ENCODE measurements at regions not wholly inside any gene's neighbourhood (a gene's known extent, or its start where the extent isn't known, plus 50 kb on each side); places are given as distances from the start of the nearest gene placed in this dataset.
"Not testable (repeated sequence)": the region's sequence is repeated elsewhere in the genome, so short reads cannot be mapped to it uniquely, and the experiment has no call there.

GRCh38 chr2:160753331-160753654, 259.7 kb upstream of the RBMS1 start:
- Histone ChIP-seq H3K27ac (no peak overlapping the region), H3K4me3 (ENCODE audit: low read depth, low read length) (no peak overlapping the region), H3K27me3 (ENCODE audit: insufficient read depth, low read depth, severe bottlenecking) (no peaks in the 10 kb centered on the region), H3K36me3 (no peaks in the 10 kb centered on the region), H3K9me3 (ENCODE audit: severe bottlenecking) (no peaks in the 10 kb centered on the region)
- DNase-seq: no peak
- TF ChIP-seq, protein P1, sequence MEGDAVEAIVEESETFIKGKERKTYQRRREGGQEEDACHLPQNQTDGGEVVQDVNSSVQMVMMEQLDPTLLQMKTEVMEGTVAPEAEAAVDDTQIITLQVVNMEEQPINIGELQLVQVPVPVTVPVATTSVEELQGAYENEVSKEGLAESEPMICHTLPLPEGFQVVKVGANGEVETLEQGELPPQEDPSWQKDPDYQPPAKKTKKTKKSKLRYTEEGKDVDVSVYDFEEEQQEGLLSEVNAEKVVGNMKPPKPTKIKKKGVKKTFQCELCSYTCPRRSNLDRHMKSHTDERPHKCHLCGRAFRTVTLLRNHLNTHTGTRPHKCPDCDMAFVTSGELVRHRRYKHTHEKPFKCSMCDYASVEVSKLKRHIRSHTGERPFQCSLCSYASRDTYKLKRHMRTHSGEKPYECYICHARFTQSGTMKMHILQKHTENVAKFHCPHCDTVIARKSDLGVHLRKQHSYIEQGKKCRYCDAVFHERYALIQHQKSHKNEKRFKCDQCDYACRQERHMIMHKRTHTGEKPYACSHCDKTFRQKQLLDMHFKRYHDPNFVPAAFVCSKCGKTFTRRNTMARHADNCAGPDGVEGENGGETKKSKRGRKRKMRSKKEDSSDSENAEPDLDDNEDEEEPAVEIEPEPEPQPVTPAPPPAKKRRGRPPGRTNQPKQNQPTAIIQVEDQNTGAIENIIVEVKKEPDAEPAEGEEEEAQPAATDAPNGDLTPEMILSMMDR (IDR thresholded peaks at IDR 0.05; ENCODE audit: low read depth, low read length): no peak

- TF ChIP-seq, protein P1 (IDR thresholded peaks at IDR 0.05; ENCODE audit: low read depth, low read length): no peak
- Histone ChIP-seq H3K4me3 (ENCODE audit: low read depth, low read length) (no peak overlapping the region), H3K27me3 (ENCODE audit: insufficient read depth, low read depth, severe bottlenecking) (no peaks in the 10 kb centered on the region), H3K36me3 (no peaks in the 10 kb centered on the region), H3K9me3 (ENCODE audit: severe bottlenecking) (no peaks in the 10 kb centered on the region), H3K27ac (no peak overlapping the region)
- DNase-seq: no peak
Observed at GRCh38 chr2:160753960-160754359, 260.4 kb upstream of the RBMS1 start.

DNA sequence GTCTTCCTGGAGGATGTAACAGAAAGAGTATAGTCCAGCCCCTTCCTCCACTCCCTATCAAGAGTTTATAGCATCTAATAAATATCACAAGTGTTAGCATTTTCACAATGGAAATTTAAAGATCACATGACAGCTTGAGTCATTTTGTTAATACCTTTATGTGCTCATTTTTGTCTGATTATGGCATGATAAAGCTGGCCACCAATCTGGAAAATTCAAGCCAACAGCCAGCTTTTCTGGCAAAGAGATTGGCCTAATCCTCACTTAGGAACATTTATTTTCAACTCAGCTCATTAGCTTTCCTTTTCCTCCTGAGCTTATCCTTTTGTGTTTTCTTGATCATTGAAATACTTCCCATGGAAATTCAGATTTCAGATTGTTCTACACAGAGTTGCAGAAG, 262.9 kb upstream of the RBMS1 start:
- Histone ChIP-seq H3K4me3 (ENCODE audit: low read depth, low read length) (no peak overlapping the region), H3K27me3 (ENCODE audit: insufficient read depth, low read depth, severe bottlenecking) (no peaks in the 10 kb centered on the region), H3K9me3 (ENCODE audit: severe bottlenecking) (no peaks in the 10 kb centered on the region), H3K27ac (no peak overlapping the region), H3K36me3 (no peaks in the 10 kb centered on the region)
- no peak for DNase-seq
- TF ChIP-seq, protein P1 (IDR thresholded peaks at IDR 0.05; ENCODE audit: low read depth, low read length): no peak

GRCh38 chr2:160762493-160763128, 269.0 kb upstream of the RBMS1 start:
- not testable (repeated sequence) for H3K9me3 ChIP-seq (ENCODE audit: severe bottlenecking); DNase-seq; H3K4me3 ChIP-seq (ENCODE audit: low read depth, low read length); H3K27me3 ChIP-seq (ENCODE audit: insufficient read depth, low read depth, severe bottlenecking); H3K27ac ChIP-seq; H3K36me3 ChIP-seq

GRCh38 chr2:160783474-160783873, 289.9 kb upstream of the RBMS1 start:
- TF ChIP-seq, protein P1 (IDR thresholded peaks at IDR 0.05; ENCODE audit: low read depth, low read length): no peak
- H3K9me3 ChIP-seq (ENCODE audit: severe bottlenecking): no peaks in the 10 kb centered on the region
- H3K4me3 ChIP-seq (ENCODE audit: low read depth, low read length): no peak overlapping the region
- H3K36me3 ChIP-seq: no peaks in the 10 kb centered on the region
- H3K27ac ChIP-seq: no peak overlapping the region
- H3K27me3 ChIP-seq (ENCODE audit: insufficient read depth, low read depth, severe bottlenecking): no peaks in the 10 kb centered on the region
- DNase-seq: no peak

DNA sequence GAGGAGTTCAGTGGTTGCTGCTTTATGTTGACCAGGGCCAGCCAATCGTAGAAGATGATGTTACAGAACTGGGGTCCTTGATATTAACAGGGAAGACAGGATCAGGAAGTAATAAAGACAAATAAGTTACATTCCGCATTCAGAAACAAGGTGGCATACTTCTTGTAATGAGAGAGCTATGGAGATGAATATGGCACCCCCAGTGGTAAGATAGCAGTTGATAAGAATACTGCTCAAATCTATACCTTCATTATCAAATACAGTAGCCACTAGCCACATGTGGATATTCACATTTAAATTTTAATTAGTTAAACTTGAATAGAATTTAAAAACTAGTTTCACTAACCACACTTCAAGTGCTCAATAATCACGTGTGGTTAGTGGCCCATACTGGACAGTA, 290.4 kb upstream of the RBMS1 start:
- H3K36me3 ChIP-seq: no peaks in the 10 kb centered on the region
- H3K27me3 ChIP-seq (ENCODE audit: insufficient read depth, low read depth, severe bottlenecking): no peaks in the 10 kb centered on the region
- H3K4me3 ChIP-seq (ENCODE audit: low read depth, low read length): no peak overlapping the region
- DNase-seq: no peak
- H3K27ac ChIP-seq: no peak overlapping the region
- TF ChIP-seq, protein P1 (IDR thresholded peaks at IDR 0.05; ENCODE audit: low read depth, low read length): no peak
- no peaks in the 10 kb centered on the region for H3K9me3 ChIP-seq (ENCODE audit: severe bottlenecking)
